GM23338 (cell line): ENCODE measurements at regions not wholly inside any gene's neighbourhood (a gene's known extent, or its start where the extent isn't known, plus 50 kb on each side); places are given as distances from the start of the nearest gene placed in this dataset.

Source experiments
- ATAC-seq: fragments of 200-7000 bp; cut with Tn5 transposase; 3 replicates; pipeline ENCODE4 v1.9.1; 2020
- DNase-seq: peaks from one replicate; pipeline ENCODE4 v3.0.0-alpha.2; 2015; ENCODE audit warnings: low spot score
- H2AFZ ChIP-seq: fragments of 200-600 bp; sonication (generic); 2 replicates; pipeline ENCODE4 v1.8.0; 2016; ENCODE audit warnings: antibody characterized with exemption, mild to moderate bottlenecking, moderate library complexity
- H3F3A ChIP-seq: fragments of 200-600 bp; sonication (generic); replicated peaks from 2 replicates; pipeline ENCODE4 v1.8.0; 2017; ENCODE audit warnings: antibody characterized with exemption, mixed run types, low read depth
- H3K27ac ChIP-seq: fragments of 200-600 bp; sonication (generic); 2 replicates; pipeline ENCODE4 v1.6.1; 2016; ENCODE audit warnings: low read depth
- H3K27me3 ChIP-seq: fragments of 200-600 bp; sonication (generic); 2 replicates; pipeline ENCODE4 v1.8.0; 2016; ENCODE audit warnings: mild to moderate bottlenecking, mixed run types, moderate library complexity; ENCODE audit not compliant: insufficient read depth
- H3K36me3 ChIP-seq: fragments of 200-600 bp; sonication (generic); 2 replicates; pipeline ENCODE4 v1.8.0; 2016; ENCODE audit warnings: mild to moderate bottlenecking; ENCODE audit not compliant: insufficient read depth
- H3K4me1 ChIP-seq: fragments of 200-600 bp; sonication (generic); 2 replicates; pipeline ENCODE4 v1.8.0; 2016; ENCODE audit warnings: mild to moderate bottlenecking, moderate library complexity; ENCODE audit not compliant: insufficient read depth
- H3K4me2 ChIP-seq: fragments of 200-600 bp; sonication (generic); 2 replicates; pipeline ENCODE4 v1.7.1; 2017; ENCODE audit warnings: mixed run types
- H3K4me3 ChIP-seq: fragments of 200-600 bp; sonication (generic); 2 replicates; pipeline ENCODE4 v1.6.1; 2016; ENCODE audit warnings: mixed run types
- H3K79me2 ChIP-seq: fragments of 200-600 bp; sonication (generic); replicated peaks from 2 replicates; pipeline ENCODE4 v1.8.0; 2017; ENCODE audit warnings: mild to moderate bottlenecking; ENCODE audit not compliant: insufficient read depth
- H3K9me2 ChIP-seq: fragments of 200-600 bp; sonication (generic); 2 replicates; pipeline ENCODE4 v1.8.0; 2017; ENCODE audit not compliant: insufficient read depth
- H4K20me1 ChIP-seq: fragments of 200-600 bp; sonication (generic); replicated peaks from 2 replicates; pipeline ENCODE4 v1.8.0; 2017; ENCODE audit warnings: mild to moderate bottlenecking; ENCODE audit not compliant: insufficient read depth
- H3K27ac Mint-ChIP-seq: 2 replicates; pipeline ENCODE4 v1.8.0; 2020; ENCODE audit warnings: inconsistent platforms, mild to moderate bottlenecking, moderate library complexity, mixed read lengths
- H3K27me3 Mint-ChIP-seq: 3 replicates; pipeline ENCODE4 v1.8.0; 2022; ENCODE audit warnings: low read depth, mild to moderate bottlenecking, moderate library complexity, mixed read lengths, inconsistent platforms; ENCODE audit not compliant: insufficient read depth, poor library complexity
- H3K36me3 Mint-ChIP-seq: 3 replicates; pipeline ENCODE4 v1.8.0; 2021; ENCODE audit warnings: low read depth, mild to moderate bottlenecking, inconsistent platforms, moderate library complexity, mixed read lengths
- H3K4me1 Mint-ChIP-seq: 3 replicates; pipeline ENCODE4 v1.8.0; 2020; ENCODE audit warnings: mild to moderate bottlenecking, inconsistent platforms, mixed read lengths
- H3K4me3 Mint-ChIP-seq: 3 replicates; pipeline ENCODE4 v1.8.0; 2021; ENCODE audit warnings: moderate library complexity, mild to moderate bottlenecking, inconsistent platforms, mixed read lengths
- H3K9me3 Mint-ChIP-seq: 3 replicates; pipeline ENCODE4 v1.8.0; 2020; ENCODE audit warnings: moderate library complexity, mild to moderate bottlenecking, inconsistent platforms, mixed read lengths
- CREB1 ChIP-seq: fragments of 250-450 bp; sonication (Bioruptor Pico); IDR thresholded peaks from 2 replicates; pipeline ENCODE4 v1.5.0; 2020; ENCODE audit warnings: low read depth, mild to moderate bottlenecking, moderate library complexity
- CTCF ChIP-seq, 2 experiments: fragments of 200-600 bp in 1 of 2; sonication (generic) in 1 of 2; conservative IDR thresholded peaks; 2 replicates each; pipeline versions ENCODE4 v1.5.1 to v1.6.1; 2016 to 2017; ENCODE audit warnings: antibody characterized with exemption in 2 of 2, low read depth in 2 of 2, mild to moderate bottlenecking in 2 of 2, moderate library complexity in 1 of 2
- ETS1 ChIP-seq: IDR thresholded peaks from 2 replicates; pipeline ENCODE4 v1.6.1; 2016; ENCODE audit warnings: antibody characterized with exemption
- EZH2 ChIP-seq: fragments of 200-600 bp; sonication (generic); IDR thresholded peaks from one replicate; pipeline ENCODE4 v1.8.0; 2017; ENCODE audit warnings: antibody characterized with exemption, mild to moderate bottlenecking, low read depth; ENCODE audit not compliant: unreplicated experiment
- EZH2phosphoT487 ChIP-seq: fragments of 200-600 bp; sonication (generic); IDR thresholded peaks from one replicate; pipeline ENCODE4 v1.8.1; 2018; ENCODE audit warnings: antibody characterized with exemption; ENCODE audit not compliant: unreplicated experiment
- JUNB ChIP-seq: IDR thresholded peaks from one replicate; pipeline ENCODE4 v1.6.1; 2016; ENCODE audit warnings: antibody characterized with exemption; ENCODE audit not compliant: unreplicated experiment
- NANOG ChIP-seq: IDR thresholded peaks from 2 replicates; pipeline ENCODE4 v1.6.1; 2016; ENCODE audit warnings: antibody characterized with exemption, borderline replicate concordance
- POLR2AphosphoS5 ChIP-seq: IDR thresholded peaks from 2 replicates; pipeline ENCODE4 v1.6.1; 2016; ENCODE audit warnings: antibody characterized with exemption, low read depth
- REST ChIP-seq: IDR thresholded peaks from one replicate; pipeline ENCODE4 v1.6.1; 2018; ENCODE audit warnings: antibody characterized with exemption; ENCODE audit not compliant: unreplicated experiment
- STAT1 ChIP-seq: IDR thresholded peaks from one replicate; pipeline ENCODE4 v1.6.1; 2016; ENCODE audit warnings: antibody characterized with exemption; ENCODE audit not compliant: unreplicated experiment
- ZNF114 ChIP-seq: fragments of 250-450 bp; sonication (Bioruptor Pico); IDR thresholded peaks from 2 replicates; pipeline ENCODE4 v1.5.0; 2020; ENCODE audit warnings: mild to moderate bottlenecking, moderate library complexity

- TF ChIP-seq ETS1 (no peak), EZH2 (no peak), EZH2phosphoT487 (no peak), STAT1 (no peak), ZNF114 (no peak), NANOG (no peak), REST (no peak)
Measured at GRCh38 chrX:6986915-6987314, 160.6 kb upstream of the STS start (continued).

- H3K4me3 Mint-ChIP-seq, result no peak overlapping the region
- TF ChIP-seq REST (no peak), JUNB (no peak), POLR2AphosphoS5 (no peak), STAT1 (no peak), CTCF (conservative IDR thresholded peaks at IDR 0.05; ENCODE audit: low read depth in 2 of 2) (no peak), CREB1 (CRISPR knock-in tag) (no peak)
Measured at GRCh38 chrX:6985537-6985936, 162.0 kb upstream of the STS start.

More at GRCh38 chrX:6985537-6985936, 162.0 kb upstream of the STS start:
- Mint-ChIP-seq H3K9me3 (no peaks in the 10 kb centered on the region), H3K27ac (no peak overlapping the region), H3K27me3 (peaks cover 2% of the 10 kb centered on the region), H3K36me3 (no peaks in the 10 kb centered on the region), H3K4me1 (peaks cover 14% of the 10 kb centered on the region; the same call in 2 of the 3 replicates)
- DNase-seq (no peak), ATAC-seq (no peak)
- H3K9me2 ChIP-seq, result no peaks in the 10 kb centered on the region
- no peaks in the 10 kb centered on the region for H3K36me3 ChIP-seq
- H3K4me3 ChIP-seq, result no peak overlapping the region
- no peaks in the 10 kb centered on the region for H3K79me2 ChIP-seq
- H2AFZ ChIP-seq, result no peak overlapping the region
- no peaks in the 10 kb centered on the region for H3K27me3 ChIP-seq
- H3K27ac ChIP-seq, result no peak overlapping the region
- H3K4me1 ChIP-seq, result no peaks in the 10 kb centered on the region; the same call in 1 of the 2 replicates
- H3F3A ChIP-seq, result no peaks in the 10 kb centered on the region
- H3K4me2 ChIP-seq, result no peak overlapping the region
- no peaks in the 10 kb centered on the region for H4K20me1 ChIP-seq
